Testis (tissue), 2 donors: ENCODE measurements at regions not wholly inside any gene's neighbourhood (a gene's known extent, or its start where the extent isn't known, plus 50 kb on each side); places are given as distances from the start of the nearest gene placed in this dataset.

Source experiments
- POLR2A ChIP-seq: fragments of 450-650 bp; IDR thresholded peaks from one replicate; pipeline ENCODE4 v1.6.1; 2017; ENCODE audit warnings: antibody characterized with exemption, mild to moderate bottlenecking, moderate library complexity
- TF ChIP-seq, protein P1 (sequence below), 3 experiments: fragments of 450-650 bp in 2 of 3; fragments of 200-600 bp in 1 of 3; sonication (generic) in 1 of 3; IDR thresholded peaks; one replicate each; pipeline ENCODE4 v1.5.1; 2016 to 2019; ENCODE audit warnings: antibody characterized with exemption in 3 of 3, mild to moderate bottlenecking in 2 of 3, moderate library complexity in 1 of 3

DNA sequence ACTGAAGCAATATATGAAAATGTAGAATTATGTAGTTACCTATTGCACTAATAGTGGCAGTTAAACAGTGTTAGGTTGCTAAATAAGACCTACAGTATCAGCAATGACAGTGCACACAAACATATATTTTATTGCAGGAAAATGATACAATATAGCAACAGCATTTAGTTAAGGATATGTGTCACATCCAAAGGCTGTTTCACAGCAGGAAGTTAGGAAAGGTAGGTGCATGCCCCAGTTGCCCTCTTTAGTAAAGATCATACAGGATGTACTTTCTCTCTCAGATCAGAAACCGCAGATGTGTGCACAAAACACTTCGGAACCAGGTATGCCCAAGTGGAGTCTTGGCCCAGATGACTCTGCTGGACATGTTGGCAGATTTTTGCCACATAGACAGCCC lies 444.1 kb downstream of the XIRP2 start:
- TF ChIP-seq POLR2A, result no peak
- TF ChIP-seq, protein P1, sequence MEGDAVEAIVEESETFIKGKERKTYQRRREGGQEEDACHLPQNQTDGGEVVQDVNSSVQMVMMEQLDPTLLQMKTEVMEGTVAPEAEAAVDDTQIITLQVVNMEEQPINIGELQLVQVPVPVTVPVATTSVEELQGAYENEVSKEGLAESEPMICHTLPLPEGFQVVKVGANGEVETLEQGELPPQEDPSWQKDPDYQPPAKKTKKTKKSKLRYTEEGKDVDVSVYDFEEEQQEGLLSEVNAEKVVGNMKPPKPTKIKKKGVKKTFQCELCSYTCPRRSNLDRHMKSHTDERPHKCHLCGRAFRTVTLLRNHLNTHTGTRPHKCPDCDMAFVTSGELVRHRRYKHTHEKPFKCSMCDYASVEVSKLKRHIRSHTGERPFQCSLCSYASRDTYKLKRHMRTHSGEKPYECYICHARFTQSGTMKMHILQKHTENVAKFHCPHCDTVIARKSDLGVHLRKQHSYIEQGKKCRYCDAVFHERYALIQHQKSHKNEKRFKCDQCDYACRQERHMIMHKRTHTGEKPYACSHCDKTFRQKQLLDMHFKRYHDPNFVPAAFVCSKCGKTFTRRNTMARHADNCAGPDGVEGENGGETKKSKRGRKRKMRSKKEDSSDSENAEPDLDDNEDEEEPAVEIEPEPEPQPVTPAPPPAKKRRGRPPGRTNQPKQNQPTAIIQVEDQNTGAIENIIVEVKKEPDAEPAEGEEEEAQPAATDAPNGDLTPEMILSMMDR (IDR thresholded peaks at IDR 0.05), result no peak
